Ovary (tissue), 3 donors: ENCODE measurements at regions not wholly inside any gene's neighbourhood (a gene's known extent, or its start where the extent isn't known, plus 50 kb on each side); places are given as distances from the start of the nearest gene placed in this dataset.

Experiments
- EP300 ChIP-seq: sonication (generic); formaldehyde crosslinking; IDR thresholded peaks from one replicate; pipeline ENCODE4 v1.6.1; 2017; ENCODE audit warnings: antibody characterized with exemption
- TF ChIP-seq, protein P1 (sequence below), 3 donors: fragments of 450-650 bp in 2 of 3; fragments of 200-600 bp in 1 of 3; IDR thresholded peaks; one replicate each; pipeline versions ENCODE4 v1.5.1 to v1.8.0; 2016 to 2022; ENCODE audit warnings: antibody characterized with exemption in 3 of 3, mild to moderate bottlenecking in 1 of 3
- donor health status: DM: no; HTN: no; CAD: no.

DNA sequence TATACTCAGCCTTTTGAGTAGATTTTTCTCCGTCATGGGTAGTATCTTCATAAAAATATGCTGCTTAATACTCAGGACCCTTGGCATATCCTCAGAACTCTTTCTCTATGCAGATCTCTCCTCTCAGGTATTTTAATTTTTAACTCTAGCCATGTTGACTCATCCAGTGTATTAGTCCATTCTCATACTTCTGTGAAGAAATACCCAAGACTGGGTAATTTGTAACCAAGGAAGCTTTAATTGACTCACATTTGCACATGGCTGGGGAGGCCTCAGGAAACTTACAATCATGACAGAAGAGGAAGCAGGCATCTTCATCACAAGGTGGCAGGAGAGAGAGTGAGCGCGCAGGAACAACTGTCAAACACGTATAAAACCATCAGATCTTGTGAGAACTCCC, 129.3 kb upstream of the CD96 start:
- TF ChIP-seq, protein P1, sequence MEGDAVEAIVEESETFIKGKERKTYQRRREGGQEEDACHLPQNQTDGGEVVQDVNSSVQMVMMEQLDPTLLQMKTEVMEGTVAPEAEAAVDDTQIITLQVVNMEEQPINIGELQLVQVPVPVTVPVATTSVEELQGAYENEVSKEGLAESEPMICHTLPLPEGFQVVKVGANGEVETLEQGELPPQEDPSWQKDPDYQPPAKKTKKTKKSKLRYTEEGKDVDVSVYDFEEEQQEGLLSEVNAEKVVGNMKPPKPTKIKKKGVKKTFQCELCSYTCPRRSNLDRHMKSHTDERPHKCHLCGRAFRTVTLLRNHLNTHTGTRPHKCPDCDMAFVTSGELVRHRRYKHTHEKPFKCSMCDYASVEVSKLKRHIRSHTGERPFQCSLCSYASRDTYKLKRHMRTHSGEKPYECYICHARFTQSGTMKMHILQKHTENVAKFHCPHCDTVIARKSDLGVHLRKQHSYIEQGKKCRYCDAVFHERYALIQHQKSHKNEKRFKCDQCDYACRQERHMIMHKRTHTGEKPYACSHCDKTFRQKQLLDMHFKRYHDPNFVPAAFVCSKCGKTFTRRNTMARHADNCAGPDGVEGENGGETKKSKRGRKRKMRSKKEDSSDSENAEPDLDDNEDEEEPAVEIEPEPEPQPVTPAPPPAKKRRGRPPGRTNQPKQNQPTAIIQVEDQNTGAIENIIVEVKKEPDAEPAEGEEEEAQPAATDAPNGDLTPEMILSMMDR (IDR thresholded peaks at IDR 0.05) = no peak
- TF ChIP-seq EP300 = no peak
